ENCODE measurements at regions not wholly inside any gene's neighbourhood (a gene's known extent, or its start where the extent isn't known, plus 50 kb on each side); places are given as distances from the start of the nearest gene placed in this dataset.

GRCh38 chr5:174159327-174160114, 114.0 kb downstream of the NSG2 start:
- DNase-seq (ENCODE audit: insufficient read length, low spot score) (no peak), FAIRE-seq (no peak)

- FAIRE-seq, result no peak
- DNase-seq (ENCODE audit: insufficient read length, low spot score), result no peak
These were observed 119.9 kb downstream of the NSG2 start for GRCh38 chr5:174165406-174165805.

GRCh38 chr5:174166231-174167079, 120.9 kb downstream of the NSG2 start:
- FAIRE-seq, result no peak
- DNase-seq (ENCODE audit: insufficient read length, low spot score), result no peak

DNA sequence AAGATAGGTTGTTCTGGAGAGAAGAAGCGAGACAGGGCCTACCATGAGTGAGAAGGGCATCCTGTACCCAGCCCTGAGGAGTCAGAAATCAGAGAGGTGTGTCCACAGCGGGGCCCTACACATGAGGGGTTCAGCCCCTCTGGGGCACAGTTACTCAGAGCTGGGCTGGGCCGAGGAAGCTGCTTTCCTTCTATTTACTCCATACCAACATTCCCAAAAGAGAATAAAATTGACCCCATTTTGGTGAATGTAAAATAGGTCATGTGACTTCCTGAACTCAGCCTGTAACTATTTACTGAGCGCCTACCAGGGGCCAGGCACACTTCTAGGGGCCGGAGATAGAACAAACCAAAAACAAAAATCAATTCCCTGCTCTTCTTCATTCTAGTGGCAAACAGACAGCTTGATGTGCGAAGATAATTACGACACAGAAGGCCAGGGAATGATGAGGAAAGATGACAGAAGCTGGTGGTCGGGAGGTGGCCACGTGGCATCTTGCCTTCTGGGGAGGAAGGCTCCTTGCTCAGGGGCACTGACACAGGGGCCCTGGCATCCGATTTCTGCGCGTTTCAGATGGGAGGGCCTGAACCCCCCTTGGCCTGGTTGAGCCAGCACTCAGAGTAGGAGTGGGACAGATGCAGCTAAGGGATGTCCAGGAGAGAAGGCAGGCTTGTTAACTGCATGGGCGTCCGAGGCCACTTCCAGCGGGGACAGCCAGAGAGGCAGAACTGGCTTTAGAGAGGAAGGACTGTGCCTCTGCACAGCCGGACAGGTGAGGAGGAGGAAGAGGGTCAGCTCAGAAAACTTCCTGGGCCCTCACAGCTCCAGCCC, 121.8 kb downstream of the NSG2 start:
- FAIRE-seq (no peak), DNase-seq (ENCODE audit: insufficient read length, low spot score) (no peak)

- DNase-seq (ENCODE audit: insufficient read length, low spot score) (no peak), FAIRE-seq (no peak)
These were observed 126.6 kb downstream of the NSG2 start for GRCh38 chr5:174172152-174172551.

DNA sequence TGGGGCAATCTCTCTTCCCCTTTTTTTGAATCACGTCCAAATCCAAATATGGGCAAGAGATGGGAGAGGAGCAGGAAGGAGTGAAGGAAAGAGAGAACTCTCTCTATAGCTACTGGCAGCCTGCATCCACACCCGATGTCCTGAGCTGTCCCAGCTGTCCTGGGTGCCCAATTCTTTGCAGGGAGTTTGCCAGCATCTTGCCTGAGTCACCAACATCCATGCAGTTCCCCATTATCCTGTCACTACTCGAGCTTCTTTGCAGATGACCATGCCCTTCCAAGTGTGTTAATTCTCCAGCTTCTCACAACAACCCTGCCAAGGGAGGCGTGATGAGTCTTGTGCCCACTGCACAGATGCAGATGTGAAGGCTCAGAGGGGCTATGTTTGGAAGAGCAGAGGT, 127.1 kb downstream of the NSG2 start:
- no peak for FAIRE-seq
- no peak for DNase-seq (ENCODE audit: insufficient read length, low spot score)

DNA sequence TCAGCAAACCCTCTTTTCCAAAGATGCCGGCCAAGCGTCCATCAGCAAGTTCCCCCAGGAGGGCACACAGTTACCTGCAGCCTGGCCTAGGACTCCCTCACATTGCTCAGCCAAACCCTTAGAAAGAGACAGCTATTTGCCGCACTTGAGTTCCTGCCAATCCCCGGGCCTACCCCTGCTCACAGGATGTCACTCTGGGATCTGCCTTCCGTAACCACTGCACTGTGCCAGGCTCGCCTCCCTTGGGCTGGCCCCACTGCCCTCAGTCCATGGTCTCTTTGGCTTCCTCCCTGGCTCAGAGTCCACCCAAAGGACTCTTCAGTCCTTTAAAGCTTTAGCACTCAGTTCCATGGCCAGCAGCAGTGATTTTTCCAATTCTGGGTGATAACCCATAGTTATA, 128.3 kb downstream of the NSG2 start:
- DNase-seq (ENCODE audit: insufficient read length, low spot score), result no peak
- no peak for FAIRE-seq

DNA sequence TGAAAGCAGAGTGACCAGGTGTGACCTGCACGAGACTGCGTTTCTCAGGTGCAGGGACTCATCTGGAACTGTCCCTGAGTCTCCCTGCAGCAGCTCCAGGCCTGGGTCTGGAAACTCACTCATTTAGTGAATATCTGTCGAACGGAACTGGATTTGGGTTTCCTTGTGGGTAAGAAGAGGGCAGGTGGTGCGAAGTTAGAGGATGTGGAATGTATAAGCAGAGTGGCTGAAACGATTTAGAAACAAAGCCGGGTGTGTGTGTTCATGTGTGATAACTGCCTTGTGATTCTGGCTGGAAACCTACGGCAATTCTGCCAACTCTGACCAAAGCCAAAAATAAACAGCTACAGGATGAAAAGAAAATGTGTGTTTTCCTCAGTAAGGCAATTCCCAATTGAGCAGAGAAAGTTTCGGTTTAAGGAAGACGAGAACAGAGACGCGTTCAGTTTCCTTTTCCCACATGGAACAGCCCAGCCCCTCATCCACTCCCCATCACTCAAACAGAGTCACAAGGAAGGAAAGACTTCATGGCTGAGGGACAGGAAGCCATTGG, 130.3 kb downstream of the NSG2 start:
- no peak for FAIRE-seq
- no peak for DNase-seq (ENCODE audit: insufficient read length, low spot score)

DNA sequence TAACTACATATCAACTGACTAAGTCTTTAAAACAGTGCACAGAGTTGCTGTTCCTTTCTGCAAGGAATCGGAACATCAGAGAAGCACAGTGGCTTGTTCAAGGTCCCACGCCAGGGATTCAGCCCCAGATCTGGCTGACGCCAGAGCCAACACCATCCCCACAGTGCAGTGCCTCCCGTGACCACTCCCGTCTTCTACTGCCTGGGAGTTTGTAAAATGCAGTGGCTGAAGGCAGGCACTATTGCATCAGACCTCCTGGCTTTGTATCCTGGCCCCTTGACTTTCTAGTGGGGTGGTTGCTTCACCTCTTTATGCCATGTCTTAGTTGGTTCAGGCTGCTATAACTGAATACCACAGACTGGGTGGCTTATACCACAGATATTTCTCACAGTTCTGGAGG, 131.0 kb downstream of the NSG2 start:
- DNase-seq (ENCODE audit: insufficient read length, low spot score) (no peak), FAIRE-seq (no peak)

DNA sequence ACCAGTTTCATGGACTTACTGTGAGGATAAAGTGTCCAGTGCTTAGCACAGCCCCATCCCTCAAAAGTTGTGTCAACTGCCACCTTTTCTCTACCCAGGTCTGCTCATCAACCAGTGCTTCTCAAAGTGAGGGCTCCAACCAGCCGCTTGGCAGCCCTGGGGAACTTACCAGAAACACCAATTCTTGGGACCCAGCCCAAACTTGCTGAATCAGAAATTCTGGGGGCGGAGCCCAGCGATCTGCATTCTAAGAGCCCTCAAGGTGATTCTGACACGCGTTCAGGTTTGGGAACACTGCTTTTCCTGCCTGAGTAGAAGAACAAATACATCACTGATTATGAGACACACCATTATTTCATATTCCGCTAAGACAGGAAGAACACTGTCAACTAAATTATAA, 132.0 kb downstream of the NSG2 start:
- FAIRE-seq (no peak), DNase-seq (ENCODE audit: insufficient read length, low spot score) (no peak)

GRCh38 chr5:174177976-174178605, 132.6 kb downstream of the NSG2 start:
- DNase-seq (ENCODE audit: insufficient read length, low spot score), result no peak
- no peak for FAIRE-seq

GRCh38 chr5:174180639-174181038, 135.1 kb downstream of the NSG2 start:
- FAIRE-seq (no peak), DNase-seq (ENCODE audit: insufficient read length, low spot score) (no peak)

- DNase-seq (ENCODE audit: insufficient read length, low spot score), result no peak
- no peak for FAIRE-seq
These were observed 136.6 kb downstream of the NSG2 start for GRCh38 chr5:174182111-174182510.

DNA sequence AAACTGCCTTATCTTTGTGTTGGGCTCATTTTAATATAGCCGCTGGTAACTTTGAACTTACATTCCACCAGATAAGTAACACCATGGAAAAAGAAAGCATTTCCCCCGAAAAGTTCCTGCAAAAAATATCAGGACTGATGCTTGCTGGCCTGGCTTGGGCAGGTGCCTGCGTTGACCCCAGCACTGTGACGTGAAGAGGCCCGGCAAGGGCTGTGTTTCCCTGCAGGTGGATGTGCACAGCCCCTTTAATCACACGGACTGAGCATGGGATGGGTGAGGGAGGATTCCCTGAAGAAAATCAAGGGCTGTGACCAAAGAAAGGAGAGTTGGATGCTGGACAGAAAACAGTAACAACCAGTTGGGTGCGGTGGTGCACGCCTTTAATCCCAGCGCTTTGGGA, 138.2 kb downstream of the NSG2 start:
- no peak for DNase-seq (ENCODE audit: insufficient read length, low spot score)
- no peak for FAIRE-seq

DNA sequence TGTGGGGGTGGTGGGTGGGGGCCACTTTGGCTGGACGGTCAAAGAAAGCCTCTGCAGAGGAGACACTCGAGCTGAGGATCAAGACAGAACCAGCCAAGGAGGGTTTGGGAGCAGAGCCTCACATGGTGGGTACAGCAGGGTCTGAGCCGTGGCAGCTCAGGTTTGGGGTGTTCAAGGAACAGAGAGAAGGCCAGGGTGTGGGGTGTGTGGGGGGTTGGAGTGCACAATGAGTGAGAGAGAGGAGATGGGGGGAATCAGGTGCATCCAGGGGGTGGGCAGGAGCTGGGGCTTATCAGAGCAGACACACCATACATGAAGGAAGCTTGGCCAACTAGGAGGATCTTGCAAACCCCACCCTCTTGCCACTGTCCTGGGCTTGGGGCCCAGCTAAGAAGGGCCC, 140.0 kb downstream of the NSG2 start:
- FAIRE-seq, result no peak
- DNase-seq (ENCODE audit: insufficient read length, low spot score), result no peak

- no peak for DNase-seq (ENCODE audit: insufficient read length, low spot score)
- no peak for FAIRE-seq
These were observed 140.7 kb downstream of the NSG2 start for GRCh38 chr5:174186096-174186695.

DNA sequence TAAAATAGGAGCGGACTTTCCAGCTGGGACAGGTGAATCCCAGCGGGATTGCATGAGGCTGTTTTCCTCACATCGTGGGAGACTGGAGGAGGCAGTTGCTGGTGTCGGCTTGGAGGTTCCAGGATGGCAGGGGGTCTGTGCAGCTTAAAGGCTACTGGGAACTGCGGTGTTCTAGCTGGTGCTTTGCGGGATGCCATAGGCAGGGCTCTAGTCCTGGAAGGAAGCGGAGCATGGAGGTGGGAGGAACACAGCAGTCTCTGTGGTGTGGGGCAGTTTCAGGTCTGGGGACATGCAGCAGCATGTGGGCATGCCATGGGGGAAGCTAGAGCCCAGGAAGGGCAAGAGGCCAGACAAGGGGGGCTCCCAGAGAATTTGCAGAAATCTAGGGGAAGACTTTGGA, 141.5 kb downstream of the NSG2 start:
- DNase-seq (ENCODE audit: insufficient read length, low spot score) (no peak), FAIRE-seq (no peak)

DNA sequence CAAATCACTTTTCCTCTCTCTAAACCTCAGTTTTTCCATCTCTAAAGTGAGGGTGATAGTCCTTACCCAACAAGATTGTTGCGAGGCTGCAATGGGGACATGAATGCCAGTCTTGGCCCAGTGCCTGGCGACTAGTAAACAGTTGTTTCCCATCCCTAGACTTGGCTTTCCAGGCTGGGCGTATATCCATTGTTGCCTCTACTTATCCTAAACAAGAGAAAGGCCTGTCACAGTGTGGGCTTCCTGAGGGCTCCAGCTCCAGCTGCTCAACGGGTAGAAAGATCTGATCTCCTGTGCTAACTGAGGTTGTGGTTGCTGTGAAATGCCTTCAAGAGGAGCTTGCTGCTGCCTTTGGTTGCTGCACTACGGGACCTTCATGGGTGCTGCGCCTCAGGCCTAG, 142.0 kb downstream of the NSG2 start:
- no peak for FAIRE-seq
- DNase-seq (ENCODE audit: insufficient read length, low spot score), result no peak

DNA sequence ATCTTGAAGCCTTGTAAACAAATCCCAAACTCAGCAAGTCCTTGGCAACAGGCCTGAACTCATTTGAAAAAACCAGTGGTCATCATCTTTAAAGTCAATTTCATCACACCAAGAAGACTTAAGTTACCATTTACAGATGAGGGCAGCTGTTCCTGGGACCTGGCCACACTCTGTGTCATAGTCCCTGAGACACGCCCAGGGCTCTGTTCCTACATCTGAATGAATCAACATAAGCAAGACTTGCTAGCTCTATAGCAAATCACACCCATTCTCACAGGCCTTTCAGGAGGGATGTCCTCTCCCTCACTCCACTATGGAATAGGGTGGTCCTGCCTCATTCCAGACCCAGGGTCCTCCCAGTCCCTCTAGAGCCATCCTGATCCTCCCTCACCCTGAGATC, 142.8 kb downstream of the NSG2 start:
- FAIRE-seq, result no peak

More for the DNA sequence above, 142.8 kb downstream of the NSG2 start:
- DNase-seq (ENCODE audit: insufficient read length, low spot score), result no peak

Measured in GM19239 (cell line).